Ascending aorta (tissue), 2 donors: ENCODE measurements at regions not wholly inside any gene's neighbourhood (a gene's known extent, or its start where the extent isn't known, plus 50 kb on each side); places are given as distances from the start of the nearest gene placed in this dataset.

Experiments
- DNase-seq, 2 donors: peaks; one replicate each; pipeline ENCODE4 v3.0.0-alpha.2; 2019; ENCODE audit warnings: low spot score in 2 of 2
- H3K27ac ChIP-seq, 2 donors: fragments of 200-600 bp; sonication (generic); one replicate each; pipeline ENCODE4 v1.5.1; 2016 to 2017; ENCODE audit warnings: mild to moderate bottlenecking in 1 of 2
- H3K27me3 ChIP-seq: fragments of 200-600 bp; sonication (generic); one replicate; pipeline ENCODE4 v1.5.1; 2017
- H3K36me3 ChIP-seq, 2 donors: fragments of 200-600 bp; sonication (generic); one replicate each; pipeline ENCODE4 v1.5.1; 2016
- H3K4me1 ChIP-seq, 2 donors: fragments of 200-600 bp; sonication (generic); one replicate each; pipeline ENCODE4 v1.5.1; 2016 to 2017; ENCODE audit warnings: mild to moderate bottlenecking in 1 of 2
- H3K4me3 ChIP-seq, 2 donors: fragments of 200-600 bp; sonication (generic); one replicate each; pipeline ENCODE4 v1.5.1; 2016 to 2017; ENCODE audit warnings: mild to moderate bottlenecking in 1 of 2
- H3K9me3 ChIP-seq, 2 donors: fragments of 200-600 bp; sonication (generic); one replicate each; pipeline ENCODE4 v1.5.1; 2016
- intact Hi-C: fragments of 100-400 bp; cut with DNase I; formaldehyde crosslinking; loops from one replicate; pipeline ENCODE4 v1.15.1; 2023
- TF ChIP-seq, protein P1 (sequence below), 3 experiments: fragments of 200-600 bp in 2 of 3; fragments of 450-650 bp in 1 of 3; sonication (generic) in 2 of 3; IDR thresholded peaks; one replicate each; pipeline ENCODE4 v1.5.1; 2016 to 2019; ENCODE audit warnings: antibody characterized with exemption in 3 of 3, mild to moderate bottlenecking in 1 of 3, moderate library complexity in 1 of 3

- intact Hi-C loops, result no loop called here
- DNase-seq, result no peak
- Histone ChIP-seq H3K36me3 (no peaks in the 10 kb centered on the region), H3K9me3 (peaks cover 0 to 12% of the 10 kb centered on the region in 2 donors), H3K27ac (no peak overlapping the region), H3K4me1 (no peaks in the 10 kb centered on the region), H3K27me3 (no peaks in the 10 kb centered on the region), H3K4me3 (no peak overlapping the region)
- TF ChIP-seq, protein P1, sequence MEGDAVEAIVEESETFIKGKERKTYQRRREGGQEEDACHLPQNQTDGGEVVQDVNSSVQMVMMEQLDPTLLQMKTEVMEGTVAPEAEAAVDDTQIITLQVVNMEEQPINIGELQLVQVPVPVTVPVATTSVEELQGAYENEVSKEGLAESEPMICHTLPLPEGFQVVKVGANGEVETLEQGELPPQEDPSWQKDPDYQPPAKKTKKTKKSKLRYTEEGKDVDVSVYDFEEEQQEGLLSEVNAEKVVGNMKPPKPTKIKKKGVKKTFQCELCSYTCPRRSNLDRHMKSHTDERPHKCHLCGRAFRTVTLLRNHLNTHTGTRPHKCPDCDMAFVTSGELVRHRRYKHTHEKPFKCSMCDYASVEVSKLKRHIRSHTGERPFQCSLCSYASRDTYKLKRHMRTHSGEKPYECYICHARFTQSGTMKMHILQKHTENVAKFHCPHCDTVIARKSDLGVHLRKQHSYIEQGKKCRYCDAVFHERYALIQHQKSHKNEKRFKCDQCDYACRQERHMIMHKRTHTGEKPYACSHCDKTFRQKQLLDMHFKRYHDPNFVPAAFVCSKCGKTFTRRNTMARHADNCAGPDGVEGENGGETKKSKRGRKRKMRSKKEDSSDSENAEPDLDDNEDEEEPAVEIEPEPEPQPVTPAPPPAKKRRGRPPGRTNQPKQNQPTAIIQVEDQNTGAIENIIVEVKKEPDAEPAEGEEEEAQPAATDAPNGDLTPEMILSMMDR (IDR thresholded peaks at IDR 0.05), result no peak
These were observed 467.1 kb upstream of the THBS1 start for GRCh38 chr15:39113741-39114140.

DNA sequence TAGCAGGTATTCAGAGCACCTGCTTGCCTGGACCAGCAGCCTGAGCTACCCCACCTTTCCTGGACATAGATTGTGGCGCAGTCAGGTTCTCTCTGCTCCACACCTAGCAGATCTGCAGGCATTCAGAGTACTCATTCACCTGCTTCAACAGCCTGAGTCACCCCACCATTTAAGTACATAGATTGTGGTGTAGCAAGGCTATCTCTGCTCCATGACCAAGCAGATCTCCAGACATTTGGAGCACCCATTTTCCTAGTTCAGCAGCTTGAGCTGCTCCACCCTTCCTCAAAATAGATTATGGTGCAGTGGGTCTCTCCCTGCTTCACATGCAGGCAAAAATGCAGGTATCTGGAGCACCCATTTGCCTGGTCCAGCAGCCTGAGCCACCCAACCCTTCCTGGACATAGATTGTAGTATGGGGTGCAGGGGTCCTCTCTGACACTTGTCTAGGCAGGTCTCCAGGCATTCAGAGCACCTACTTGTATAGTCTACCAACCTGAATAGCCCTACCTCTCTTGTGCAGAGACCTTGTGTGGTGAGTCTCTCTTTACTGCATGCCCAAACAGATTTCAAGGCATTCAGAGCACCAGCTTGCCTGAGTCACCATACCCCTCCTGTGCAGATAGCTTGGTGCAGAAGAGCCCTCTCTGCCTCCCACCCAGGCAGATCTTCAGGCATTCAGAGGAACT, 466.0 kb upstream of the THBS1 start:
- no peak for DNase-seq
- no peak overlapping the region for H3K27ac ChIP-seq
- intact Hi-C loops, result no loop called here
- no peaks in the 10 kb centered on the region for H3K36me3 ChIP-seq
- TF ChIP-seq, protein P1 (IDR thresholded peaks at IDR 0.05), result no peak
- no peaks in the 10 kb centered on the region for H3K4me1 ChIP-seq
- H3K4me3 ChIP-seq, result no peak overlapping the region
- H3K9me3 ChIP-seq, result peaks cover 0 to 12% of the 10 kb centered on the region in 2 donors
- no peaks in the 10 kb centered on the region for H3K27me3 ChIP-seq

DNA sequence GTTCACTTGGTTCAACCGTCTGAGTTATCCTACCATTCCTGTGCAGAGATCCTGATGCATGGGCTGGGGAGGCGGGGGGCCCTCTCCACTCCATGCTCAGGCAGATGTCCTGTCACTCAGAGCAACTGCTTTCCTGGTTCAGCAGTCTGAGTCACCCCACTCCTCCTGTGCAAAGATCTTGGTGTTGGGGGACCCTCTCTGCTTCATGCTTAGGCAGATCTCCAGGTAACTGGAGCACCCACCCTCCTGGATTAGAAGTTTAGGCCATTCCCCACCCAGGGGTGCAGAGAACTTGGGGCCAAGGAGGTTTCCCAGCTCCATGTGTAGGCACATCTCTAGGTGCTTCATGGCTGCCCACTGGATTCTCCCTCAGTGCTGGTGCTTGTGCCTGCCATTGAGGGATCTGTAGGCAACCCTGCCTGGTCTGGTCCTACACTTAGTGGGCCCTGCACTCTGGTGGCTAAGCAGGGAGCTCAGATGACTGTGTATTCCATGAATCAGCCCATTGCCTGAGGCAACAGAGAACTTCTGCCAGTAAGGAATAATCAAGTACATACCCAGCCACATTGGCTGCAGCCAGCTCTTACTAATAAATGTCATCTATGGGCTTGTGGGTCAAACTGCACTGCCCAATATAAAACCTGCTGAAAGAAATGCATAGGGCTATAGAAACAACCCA, 465.4 kb upstream of the THBS1 start:
- no peaks in the 10 kb centered on the region for H3K4me1 ChIP-seq
- intact Hi-C loops, result no loop called here

DNA sequence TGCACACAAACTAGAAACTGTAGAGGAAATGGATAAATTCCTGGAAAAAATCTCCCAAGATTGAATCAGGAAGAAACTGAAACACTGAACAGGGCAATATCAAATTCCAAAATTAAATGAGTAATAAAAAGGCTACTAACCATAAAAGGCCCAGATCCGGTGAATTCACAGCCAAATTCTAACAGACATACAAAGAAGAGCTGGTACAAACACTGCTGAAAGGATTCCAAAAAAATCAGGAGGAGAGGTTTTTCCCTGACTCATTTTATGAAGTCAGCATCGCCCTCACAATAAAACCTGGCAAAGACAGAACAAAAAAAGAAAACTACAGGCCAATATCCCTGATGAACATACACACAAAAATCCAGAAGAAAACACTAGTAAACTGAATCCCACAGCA, 462.4 kb upstream of the THBS1 start:
- no peak overlapping the region for H3K27ac ChIP-seq
- intact Hi-C loops, result no loop called here

More for the DNA sequence above, 465.4 kb upstream of the THBS1 start:
- H3K4me3 ChIP-seq, result no peak overlapping the region
- peaks cover 0 to 12% of the 10 kb centered on the region in 2 donors for H3K9me3 ChIP-seq
- DNase-seq, result no peak
- H3K27me3 ChIP-seq, result no peaks in the 10 kb centered on the region
- H3K36me3 ChIP-seq, result no peaks in the 10 kb centered on the region
- no peak overlapping the region for H3K27ac ChIP-seq
- TF ChIP-seq, protein P1 (IDR thresholded peaks at IDR 0.05), result no peak

GRCh38 chr15:39124155-39124552, 456.7 kb upstream of the THBS1 start:
- H3K9me3 ChIP-seq, result no peaks in the 10 kb centered on the region
- DNase-seq, result no peak
- intact Hi-C loops, result no loop called here
- TF ChIP-seq, protein P1 (IDR thresholded peaks at IDR 0.05), result no peak
- H3K4me3 ChIP-seq, result no peak overlapping the region
- no peaks in the 10 kb centered on the region for H3K36me3 ChIP-seq
- peaks cover 3 to 14% of the 10 kb centered on the region in 2 donors for H3K4me1 ChIP-seq
- H3K27me3 ChIP-seq, result no peaks in the 10 kb centered on the region
- H3K27ac ChIP-seq, result no peak overlapping the region

More for the DNA sequence above, 462.4 kb upstream of the THBS1 start:
- Histone ChIP-seq H3K27me3 (no peaks in the 10 kb centered on the region), H3K4me1 (no peaks in the 10 kb centered on the region), H3K36me3 (no peaks in the 10 kb centered on the region), H3K4me3 (no peak overlapping the region), H3K9me3 (peaks cover 0 to 12% of the 10 kb centered on the region in 2 donors)
- TF ChIP-seq, protein P1 (IDR thresholded peaks at IDR 0.05), result no peak
- DNase-seq, result no peak
